ENCODE measurements at regions not wholly inside any gene's neighbourhood (a gene's known extent, or its start where the extent isn't known, plus 50 kb on each side); places are given as distances from the start of the nearest gene placed in this dataset.
"Not testable (repeated sequence)": the region's sequence is repeated elsewhere in the genome, so short reads cannot be mapped to it uniquely, and the experiment has no call there.

DNA sequence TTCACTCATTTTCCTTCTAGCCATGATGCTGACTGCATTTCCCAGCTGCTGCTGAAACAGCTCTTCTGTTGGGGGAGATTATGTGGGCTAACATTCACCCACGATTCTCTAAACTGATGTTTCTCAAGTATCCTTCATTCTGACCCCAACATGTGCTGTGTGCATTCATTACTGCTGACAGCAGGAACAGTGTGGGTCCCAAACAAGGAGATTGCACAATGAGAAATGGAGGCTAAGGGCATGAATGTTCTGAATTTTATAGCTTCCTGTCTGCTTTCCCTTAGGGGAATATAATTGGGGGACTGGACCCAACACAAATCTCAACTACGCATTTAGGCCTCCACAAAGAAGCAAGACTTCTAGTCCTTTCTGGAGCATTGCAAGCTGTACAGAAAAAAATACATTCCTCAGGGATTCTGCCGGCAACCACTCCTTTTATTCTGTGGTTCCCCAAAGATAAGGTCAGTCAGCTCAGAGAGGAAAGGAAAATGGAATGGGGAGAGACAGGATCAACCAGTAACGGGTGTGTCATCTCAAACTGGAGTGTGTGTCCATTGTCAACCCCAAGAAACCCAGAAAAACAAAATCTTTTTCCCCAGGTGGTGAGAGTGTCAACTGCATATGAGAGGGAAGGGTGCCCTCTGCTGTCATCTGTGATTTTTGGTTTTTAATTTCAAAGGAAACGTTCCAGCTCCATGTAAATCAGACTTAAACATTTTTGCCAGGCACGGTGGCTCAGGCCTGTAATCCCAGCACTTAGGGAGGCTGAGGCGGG, 81.5 kb upstream of the EGFL6 start:
- TF ChIP-seq, protein P1, sequence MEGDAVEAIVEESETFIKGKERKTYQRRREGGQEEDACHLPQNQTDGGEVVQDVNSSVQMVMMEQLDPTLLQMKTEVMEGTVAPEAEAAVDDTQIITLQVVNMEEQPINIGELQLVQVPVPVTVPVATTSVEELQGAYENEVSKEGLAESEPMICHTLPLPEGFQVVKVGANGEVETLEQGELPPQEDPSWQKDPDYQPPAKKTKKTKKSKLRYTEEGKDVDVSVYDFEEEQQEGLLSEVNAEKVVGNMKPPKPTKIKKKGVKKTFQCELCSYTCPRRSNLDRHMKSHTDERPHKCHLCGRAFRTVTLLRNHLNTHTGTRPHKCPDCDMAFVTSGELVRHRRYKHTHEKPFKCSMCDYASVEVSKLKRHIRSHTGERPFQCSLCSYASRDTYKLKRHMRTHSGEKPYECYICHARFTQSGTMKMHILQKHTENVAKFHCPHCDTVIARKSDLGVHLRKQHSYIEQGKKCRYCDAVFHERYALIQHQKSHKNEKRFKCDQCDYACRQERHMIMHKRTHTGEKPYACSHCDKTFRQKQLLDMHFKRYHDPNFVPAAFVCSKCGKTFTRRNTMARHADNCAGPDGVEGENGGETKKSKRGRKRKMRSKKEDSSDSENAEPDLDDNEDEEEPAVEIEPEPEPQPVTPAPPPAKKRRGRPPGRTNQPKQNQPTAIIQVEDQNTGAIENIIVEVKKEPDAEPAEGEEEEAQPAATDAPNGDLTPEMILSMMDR (conservative IDR thresholded peaks at IDR 0.05) = peak; percentile 67
- H3K27ac ChIP-seq = peak overlapping the region; percentile 42

DNA sequence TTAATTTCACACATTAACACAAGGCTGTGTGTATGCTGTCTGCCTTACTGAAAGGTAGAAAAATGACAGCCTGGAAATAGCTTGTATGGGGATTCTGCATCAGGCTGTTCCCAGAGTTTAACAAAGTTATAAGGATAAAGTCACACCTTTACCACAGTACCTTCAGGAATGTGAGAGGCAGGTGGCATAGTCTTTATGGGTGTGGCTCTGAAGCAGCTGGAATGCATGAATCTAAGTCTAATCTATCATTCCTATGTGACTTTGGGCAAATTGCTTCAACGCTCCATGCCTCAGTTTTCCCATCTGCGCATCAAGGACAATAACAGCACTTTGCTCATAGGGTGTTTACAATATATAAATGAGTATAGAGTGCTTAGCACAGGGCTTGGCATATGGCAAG, 84.2 kb upstream of the EGFL6 start:
- H3K27ac ChIP-seq = no peak overlapping the region

DNA sequence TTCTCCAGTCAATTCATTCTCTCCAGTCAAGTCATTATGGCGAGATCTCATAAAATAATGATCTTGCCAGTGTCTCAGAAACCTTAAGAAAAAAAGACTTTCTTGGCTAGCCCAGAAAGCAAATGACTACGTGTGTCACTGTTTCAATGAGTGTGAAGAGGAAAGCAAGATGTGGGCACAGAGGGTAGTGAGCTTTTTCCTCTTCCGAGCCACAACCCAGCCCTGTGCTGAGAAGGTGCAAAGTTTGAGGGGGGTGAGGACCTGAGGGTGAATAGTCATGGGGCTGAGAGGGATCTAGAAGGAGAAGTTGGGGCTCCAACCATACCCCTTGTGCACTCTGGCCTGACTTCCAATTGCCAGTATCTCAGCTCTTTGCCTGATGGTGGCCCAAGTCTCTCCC, 85.6 kb upstream of the EGFL6 start:
- TF ChIP-seq, protein P1 (conservative IDR thresholded peaks at IDR 0.05) = no peak
- H3K27ac ChIP-seq = no peak overlapping the region

More for the DNA sequence above, 84.2 kb upstream of the EGFL6 start:
- TF ChIP-seq, protein P1 (conservative IDR thresholded peaks at IDR 0.05) = no peak

DNA sequence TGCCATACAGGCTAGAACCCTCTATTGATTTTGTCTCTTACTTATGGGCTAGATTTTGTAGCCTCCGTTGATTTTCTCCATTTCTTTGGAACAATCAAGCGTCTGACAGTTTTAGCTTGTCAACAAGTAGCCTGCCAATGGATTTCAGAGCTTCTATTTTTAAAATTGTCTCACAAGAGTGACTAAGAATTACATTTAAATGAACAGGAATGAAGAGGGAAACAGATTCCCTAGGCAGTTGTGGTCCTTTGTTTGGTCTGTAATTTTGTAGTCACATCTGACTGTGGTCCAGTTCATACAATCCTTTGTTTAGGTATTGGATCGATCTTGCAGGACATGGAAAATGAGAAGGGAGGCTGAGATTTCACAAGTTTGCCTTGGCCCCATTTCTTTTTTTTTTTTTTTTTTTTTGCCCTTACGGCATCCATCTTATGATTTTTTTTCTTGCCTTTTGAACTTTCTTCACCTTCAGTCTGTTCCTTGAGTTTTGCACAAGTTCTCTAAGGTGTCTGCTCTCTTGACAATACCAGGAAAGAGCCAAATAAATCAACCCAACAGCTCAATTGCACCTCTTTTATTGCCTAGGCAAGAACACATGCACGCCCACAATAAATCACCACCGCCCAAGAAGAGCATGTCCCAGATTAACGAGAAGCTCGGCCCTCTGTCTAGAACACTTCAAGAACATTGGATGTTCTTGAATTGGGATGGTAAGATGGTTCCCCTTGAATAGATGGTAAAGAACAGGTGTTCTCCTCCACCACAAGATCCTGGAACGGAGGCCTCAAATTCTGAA, 86.5 kb upstream of the EGFL6 start:
- TF ChIP-seq, protein P1 (conservative IDR thresholded peaks at IDR 0.05) = no peak
- no peak overlapping the region for H3K27ac ChIP-seq

DNA sequence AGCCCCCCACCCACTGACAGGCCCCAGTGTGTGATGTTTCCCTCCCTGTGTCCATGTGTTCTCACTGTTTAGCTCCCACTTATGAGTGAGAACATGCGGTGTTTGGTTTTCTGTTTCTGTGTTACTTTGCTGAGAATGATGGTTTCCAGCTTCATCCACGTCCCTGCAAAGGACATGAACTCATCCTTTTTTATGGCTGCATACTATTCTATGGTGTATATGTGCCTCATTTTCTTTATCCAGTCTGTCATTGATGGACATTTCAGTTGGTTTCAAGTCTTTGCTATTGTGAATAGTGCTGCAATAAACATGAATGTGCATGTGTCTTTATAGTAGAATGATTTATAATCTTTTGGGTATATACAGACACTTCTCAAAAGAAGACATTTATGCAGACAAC, 88.6 kb upstream of the EGFL6 start:
- not testable (repeated sequence) for H3K27ac ChIP-seq

DNA sequence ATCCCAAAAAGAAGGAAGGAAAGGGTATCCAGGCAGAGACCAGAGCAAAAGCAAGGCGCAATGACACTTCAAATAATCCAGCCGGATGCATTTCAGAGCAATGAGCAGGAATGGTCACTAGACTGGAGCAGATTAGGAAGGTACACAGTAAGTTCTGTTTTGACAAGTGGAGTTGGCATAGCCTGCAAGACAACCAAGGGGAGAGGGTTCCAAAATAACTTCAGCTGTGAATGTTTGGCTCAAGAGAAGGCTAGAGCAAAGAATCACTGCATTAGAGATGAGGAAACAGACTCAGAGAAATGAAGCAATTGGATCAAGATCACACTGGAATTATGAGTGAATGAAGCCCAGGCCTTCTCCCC, 90.0 kb upstream of the EGFL6 start:
- TF ChIP-seq, protein P1 (conservative IDR thresholded peaks at IDR 0.05) = no peak
- H3K27ac ChIP-seq = no peak overlapping the region

DNA sequence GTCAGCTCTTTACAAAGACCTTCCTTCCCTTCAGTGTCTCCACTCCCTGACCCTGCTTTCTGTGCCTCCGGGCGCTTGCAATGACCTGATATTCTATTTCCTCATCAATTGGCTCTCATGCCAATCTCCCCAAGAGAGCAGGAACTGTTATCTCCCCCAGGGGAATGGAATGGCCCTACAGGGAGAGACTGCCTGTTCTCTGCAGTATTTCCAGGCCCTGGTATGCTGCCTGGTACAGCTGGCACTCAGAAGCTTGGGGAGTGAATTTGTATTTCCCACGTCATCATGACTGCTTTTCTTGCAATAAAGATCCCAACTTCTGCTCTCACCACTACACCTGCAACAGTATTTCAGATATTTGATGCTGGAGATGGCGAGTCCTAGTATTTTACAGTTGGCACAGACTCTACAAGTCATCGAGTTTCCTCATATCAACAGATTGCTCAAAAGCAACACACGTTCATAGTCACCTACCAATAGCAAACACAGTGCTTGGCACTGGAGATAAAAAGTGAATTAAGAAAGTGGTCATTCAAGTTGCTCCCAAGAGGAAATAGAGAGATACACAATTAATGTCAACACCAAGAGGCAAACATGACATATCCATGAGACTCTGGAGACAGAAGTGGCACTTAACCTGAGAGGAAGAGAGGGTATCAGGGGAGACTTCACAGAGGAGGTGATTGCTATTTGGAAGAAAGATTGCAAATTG, 90.5 kb upstream of the EGFL6 start:
- TF ChIP-seq, protein P1 (conservative IDR thresholded peaks at IDR 0.05) = no peak

More for the DNA sequence above, 90.5 kb upstream of the EGFL6 start:
- no peak overlapping the region for H3K27ac ChIP-seq

Data from VCaP (cell line).